BE2C (cell line): ENCODE measurements at regions not wholly inside any gene's neighbourhood (a gene's known extent, or its start where the extent isn't known, plus 50 kb on each side); places are given as distances from the start of the nearest gene placed in this dataset.

Experiments used
- DNase-seq: peaks from one replicate; pipeline ENCODE4 v3.0.0-alpha.2; 2020
- H3K27me3 ChIP-seq: fragments of 250-450 bp; sonication (Bioruptor Pico); 2 replicates; pipeline ENCODE4 v1.5.1; 2020; ENCODE audit warnings: mild to moderate bottlenecking
- H3K36me3 ChIP-seq: fragments of 250-450 bp; sonication (Bioruptor Pico); 2 replicates; pipeline ENCODE4 v1.5.1; 2020; ENCODE audit warnings: mild to moderate bottlenecking
- H3K4me1 ChIP-seq: fragments of 250-450 bp; sonication (Bioruptor Pico); 2 replicates; pipeline ENCODE4 v1.5.1; 2020
- H3K4me3 ChIP-seq: 2 replicates; pipeline ENCODE4 v1.5.1; 2011; ENCODE audit warnings: low read depth, low read length
- H3K9me3 ChIP-seq: fragments of 250-450 bp; sonication (Bioruptor Pico); 2 replicates; pipeline ENCODE4 v1.5.1; 2020
- TF ChIP-seq, protein P1 (sequence below): IDR thresholded peaks from 2 replicates; pipeline ENCODE4 v1.5.1; 2012; ENCODE audit warnings: mild to moderate bottlenecking, low read depth, low read length

DNA sequence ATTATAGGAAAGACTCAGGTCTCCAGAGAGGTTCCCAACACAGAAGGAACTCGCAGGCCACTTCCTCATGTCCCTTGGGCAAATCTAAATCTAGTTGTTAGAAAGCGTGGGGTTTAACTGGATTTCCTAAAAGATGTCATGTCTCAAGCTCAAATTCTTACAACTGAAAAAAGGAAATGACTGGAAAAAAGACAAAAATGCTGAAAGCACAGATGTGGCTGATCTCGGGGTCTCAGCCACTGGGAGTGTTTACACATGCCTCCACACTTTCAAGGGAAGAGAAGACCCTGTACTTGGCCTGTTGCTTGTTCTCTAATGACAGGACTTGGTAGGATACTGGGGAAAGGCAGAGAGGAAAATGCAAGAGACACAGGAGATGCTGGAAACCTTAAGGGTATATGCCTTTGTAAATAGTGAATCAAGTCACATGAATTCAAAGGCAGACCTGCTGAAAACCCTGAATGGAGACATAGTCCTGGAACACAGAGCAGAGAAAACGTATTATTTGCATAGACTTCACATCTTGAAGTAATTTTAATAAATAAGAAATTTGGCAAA is 160.9 kb upstream of the MEIS1 start:
- H3K36me3 ChIP-seq = no peaks in the 10 kb centered on the region
- TF ChIP-seq, protein P1, sequence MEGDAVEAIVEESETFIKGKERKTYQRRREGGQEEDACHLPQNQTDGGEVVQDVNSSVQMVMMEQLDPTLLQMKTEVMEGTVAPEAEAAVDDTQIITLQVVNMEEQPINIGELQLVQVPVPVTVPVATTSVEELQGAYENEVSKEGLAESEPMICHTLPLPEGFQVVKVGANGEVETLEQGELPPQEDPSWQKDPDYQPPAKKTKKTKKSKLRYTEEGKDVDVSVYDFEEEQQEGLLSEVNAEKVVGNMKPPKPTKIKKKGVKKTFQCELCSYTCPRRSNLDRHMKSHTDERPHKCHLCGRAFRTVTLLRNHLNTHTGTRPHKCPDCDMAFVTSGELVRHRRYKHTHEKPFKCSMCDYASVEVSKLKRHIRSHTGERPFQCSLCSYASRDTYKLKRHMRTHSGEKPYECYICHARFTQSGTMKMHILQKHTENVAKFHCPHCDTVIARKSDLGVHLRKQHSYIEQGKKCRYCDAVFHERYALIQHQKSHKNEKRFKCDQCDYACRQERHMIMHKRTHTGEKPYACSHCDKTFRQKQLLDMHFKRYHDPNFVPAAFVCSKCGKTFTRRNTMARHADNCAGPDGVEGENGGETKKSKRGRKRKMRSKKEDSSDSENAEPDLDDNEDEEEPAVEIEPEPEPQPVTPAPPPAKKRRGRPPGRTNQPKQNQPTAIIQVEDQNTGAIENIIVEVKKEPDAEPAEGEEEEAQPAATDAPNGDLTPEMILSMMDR = no peak
- no peaks in the 10 kb centered on the region for H3K9me3 ChIP-seq
- no peak for DNase-seq
- H3K4me3 ChIP-seq = no peak overlapping the region
- no peaks in the 10 kb centered on the region for H3K4me1 ChIP-seq
- H3K27me3 ChIP-seq = no peaks in the 10 kb centered on the region

DNA sequence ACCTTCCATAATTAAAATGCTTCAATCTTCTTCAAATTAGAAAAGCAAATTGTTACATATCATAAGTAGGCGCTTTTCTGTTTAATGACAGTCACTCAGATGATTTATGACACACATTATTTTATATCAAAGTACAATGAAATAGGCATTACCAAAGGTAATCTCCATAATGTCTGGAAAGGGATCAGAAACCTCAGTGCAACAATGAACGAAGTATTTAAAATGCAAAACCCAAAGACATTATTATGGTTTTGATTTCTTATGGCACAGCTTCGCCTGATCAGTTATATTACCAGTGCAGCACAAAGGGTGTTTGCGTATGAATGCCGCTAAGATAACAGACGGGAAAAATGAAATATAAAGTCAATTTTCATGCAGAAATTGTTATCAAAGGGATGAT is 162.2 kb upstream of the MEIS1 start:
- H3K9me3 ChIP-seq = no peaks in the 10 kb centered on the region
- H3K4me1 ChIP-seq = no peaks in the 10 kb centered on the region
- no peak for DNase-seq
- H3K36me3 ChIP-seq = no peaks in the 10 kb centered on the region
- no peak overlapping the region for H3K4me3 ChIP-seq
- H3K27me3 ChIP-seq = no peaks in the 10 kb centered on the region
- TF ChIP-seq, protein P1 = no peak

DNA sequence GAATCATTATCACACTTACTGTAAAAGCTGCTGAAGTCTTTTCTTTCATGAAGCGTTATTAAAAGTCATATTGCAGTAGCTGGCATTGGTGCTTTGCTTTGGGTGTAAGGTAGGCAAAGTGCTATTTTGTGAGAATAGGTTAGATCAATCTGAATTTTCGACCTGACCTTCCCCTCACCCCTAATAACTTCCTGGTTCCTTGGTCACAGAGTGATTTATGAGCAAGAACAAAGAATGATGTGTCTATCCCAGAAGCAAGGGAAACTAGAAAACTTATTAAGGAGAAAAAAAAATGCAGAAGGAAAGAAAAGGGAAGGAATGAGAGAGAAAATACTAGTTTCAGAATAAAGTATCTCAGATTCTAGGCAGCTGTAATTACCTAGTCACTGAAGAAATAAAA is 163.1 kb upstream of the MEIS1 start:
- no peaks in the 10 kb centered on the region for H3K27me3 ChIP-seq
- H3K4me1 ChIP-seq = no peaks in the 10 kb centered on the region
- H3K9me3 ChIP-seq = no peaks in the 10 kb centered on the region
- DNase-seq = no peak
- H3K36me3 ChIP-seq = no peaks in the 10 kb centered on the region
- TF ChIP-seq, protein P1 = no peak
- no peak overlapping the region for H3K4me3 ChIP-seq

DNA sequence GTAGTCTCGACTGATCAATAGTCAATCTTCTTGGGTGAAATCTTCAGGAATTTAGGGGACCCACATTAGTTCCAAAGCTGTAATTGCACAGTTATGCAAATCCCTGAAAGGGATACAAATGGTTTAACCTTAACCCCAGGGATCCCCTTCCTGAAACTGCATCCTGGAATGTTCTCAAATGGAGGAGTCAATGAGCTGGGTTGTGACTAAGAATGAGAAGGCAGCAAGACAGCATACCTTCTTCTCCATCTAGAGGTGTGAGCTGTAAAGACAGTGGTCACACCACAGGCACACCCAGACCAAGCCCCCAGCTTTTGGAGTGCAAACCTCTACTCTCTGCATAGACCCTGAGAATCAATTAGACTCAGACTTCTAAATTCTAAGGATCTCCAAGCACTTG is 164.7 kb upstream of the MEIS1 start:
- Histone ChIP-seq H3K27me3 (no peaks in the 10 kb centered on the region), H3K36me3 (no peaks in the 10 kb centered on the region), H3K4me3 (no peak overlapping the region), H3K4me1 (no peaks in the 10 kb centered on the region), H3K9me3 (no peaks in the 10 kb centered on the region)
- TF ChIP-seq, protein P1 = no peak
- no peak for DNase-seq

DNA sequence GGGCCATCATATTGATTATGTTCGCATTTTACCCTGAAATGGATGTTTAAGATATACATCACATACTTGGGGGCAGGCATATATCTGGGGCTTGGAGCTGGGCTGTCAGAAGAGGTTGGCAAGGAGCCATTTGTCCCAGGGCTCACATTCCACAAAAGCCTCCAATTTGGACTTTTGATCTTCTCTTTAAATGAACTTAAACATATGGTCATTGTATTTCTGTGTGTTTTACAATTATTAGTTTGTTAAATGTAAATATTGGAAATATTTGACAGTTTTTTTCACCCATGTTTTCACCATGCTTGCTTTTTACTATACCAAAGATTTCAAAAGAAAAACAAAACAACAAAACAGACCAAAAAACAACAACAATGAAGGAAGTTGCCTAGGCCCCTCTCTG is 165.8 kb upstream of the MEIS1 start:
- no peaks in the 10 kb centered on the region for H3K9me3 ChIP-seq
- H3K36me3 ChIP-seq = no peaks in the 10 kb centered on the region
- TF ChIP-seq, protein P1 = no peak
- no peaks in the 10 kb centered on the region for H3K4me1 ChIP-seq
- no peaks in the 10 kb centered on the region for H3K27me3 ChIP-seq
- no peak for DNase-seq
- no peak overlapping the region for H3K4me3 ChIP-seq

DNA sequence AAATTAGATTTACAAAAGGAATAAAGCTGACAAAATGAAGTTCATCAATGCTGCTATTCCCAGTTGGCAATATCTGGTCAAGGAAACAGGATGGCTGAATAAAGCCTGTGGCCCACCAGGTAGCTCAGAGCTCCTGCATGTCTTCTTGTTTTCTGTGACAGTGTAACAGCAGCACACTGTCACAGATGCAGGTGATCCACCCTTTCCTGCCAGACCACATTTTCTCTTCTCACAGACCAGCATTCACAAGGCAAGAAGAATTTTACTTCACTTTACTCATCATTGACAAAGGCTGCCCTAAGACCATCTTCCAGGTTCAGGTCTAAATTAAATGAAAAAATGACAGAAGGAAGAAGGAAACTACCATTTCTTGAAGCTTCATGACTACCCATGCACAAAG is 166.2 kb upstream of the MEIS1 start:
- Histone ChIP-seq H3K4me3 (no peak overlapping the region), H3K36me3 (no peaks in the 10 kb centered on the region), H3K4me1 (no peaks in the 10 kb centered on the region), H3K27me3 (no peaks in the 10 kb centered on the region), H3K9me3 (no peaks in the 10 kb centered on the region)
- TF ChIP-seq, protein P1 = no peak
- DNase-seq = no peak
